K562 (cell line): ENCODE measurements at regions not wholly inside any gene's neighbourhood (a gene's known extent, or its start where the extent isn't known, plus 50 kb on each side); places are given as distances from the start of the nearest gene placed in this dataset.

ENCODE experiments used
- ATAC-seq: fragments of 200-7000 bp; cut with Tn5 transposase; 3 replicates; pipeline ENCODE4 v1.9.1; 2020; ENCODE audit warnings: moderate library complexity
- BruUV-seq: library from RNA; stranded (reverse); fragments of 400-500 nt; replicated peaks from 2 replicates; lab custom pipeline; 2021; lab: Mats Ljungman, UMichigan
- CTCF ChIA-PET: fragments of 300-600 bp; formaldehyde crosslinking; extraction: SDS; loops from one replicate; lab custom pipeline; 2021; ENCODE audit warnings: low intra/inter-chr PET ratio; lab: Yijun Ruan, JAX
- POLR2A ChIA-PET: fragments of 300-600, 350-650 bp; sonication (Branson Sonifier 250); formaldehyde crosslinking; extraction: SDS; loops from one replicate; lab custom pipeline; 2021; ENCODE audit warnings: antibody characterized with exemption, inconsistent platforms; lab: Yijun Ruan, JAX
- DNase-seq, 4 experiments: peaks; one replicate each; pipeline versions ENCODE4 v3.0.0 to v3.0.0-alpha.2; 2011 to 2018; ENCODE audit warnings: low spot score in 3 of 4, mixed read lengths in 3 of 4; ENCODE audit errors: extremely low read depth in 1 of 4
- FAIRE-seq: peaks from 2 replicates; lab custom pipeline; 2011; peaks lifted over from hg19 to GRCh38; lab: Jason Lieb, UNC
- H2AFZ ChIP-seq: 2 replicates; pipeline ENCODE4 v1.6.0; 2011; ENCODE audit warnings: low read depth, low read length, control low read depth, inconsistent platforms
- H3K27ac ChIP-seq: fragments of 200-600 bp; 3 replicates; pipeline ENCODE4 v1.8.0; 2011; ENCODE audit warnings: low read depth, mild to moderate bottlenecking, control low read depth, inconsistent platforms, low read length, moderate library complexity, mixed read lengths; ENCODE audit errors: extremely low read depth
- H3K27me3 ChIP-seq, 2 experiments: fragments of 300-600 bp in 1 of 2; 2 replicates in 1 of 2; 3 replicates in 1 of 2; pipeline versions ENCODE4 v1.6.0 to v1.8.0; 2011; ENCODE audit warnings: inconsistent platforms in 2 of 2, low read length in 2 of 2, mild to moderate bottlenecking in 1 of 2, mixed read lengths in 1 of 2, moderate library complexity in 1 of 2; ENCODE audit not compliant: control insufficient read depth in 2 of 2, insufficient read depth in 2 of 2
- H3K36me3 ChIP-seq: fragments of 300-600 bp; 3 replicates; pipeline ENCODE4 v1.8.0; 2011; ENCODE audit warnings: mild to moderate bottlenecking, low read length, inconsistent platforms; ENCODE audit not compliant: control insufficient read depth, insufficient read depth
- H3K4me1 ChIP-seq, 2 experiments: fragments of 200-600 bp in 1 of 2; replicated peaks in 1 of 2; 2 replicates in 1 of 2; 3 replicates in 1 of 2; pipeline versions ENCODE4 v1.5.1 to v1.8.0; 2011; ENCODE audit warnings: inconsistent platforms in 2 of 2, low read length in 2 of 2, mild to moderate bottlenecking in 1 of 2, mixed read lengths in 1 of 2, moderate library complexity in 1 of 2; ENCODE audit not compliant: control insufficient read depth in 2 of 2, insufficient read depth in 2 of 2
- H3K4me2 ChIP-seq: 2 replicates; pipeline ENCODE4 v1.6.1; 2011; ENCODE audit warnings: low read length, control low read depth, inconsistent platforms, mixed read lengths; ENCODE audit not compliant: insufficient read depth
- H3K4me3 ChIP-seq: fragments of 200-600 bp; sonication (generic), shearing (Covaris generic); 2 replicates; pipeline ENCODE4 v1.5.1; 2016; ENCODE audit warnings: control low read depth, inconsistent platforms
- H3K79me2 ChIP-seq: fragments of 200-600 bp; 3 replicates; pipeline ENCODE4 v1.8.0; 2011; ENCODE audit warnings: low read length, inconsistent platforms; ENCODE audit not compliant: control insufficient read depth, insufficient read depth
- H3K9ac ChIP-seq, 2 experiments: 2 replicates each; pipeline versions ENCODE4 v1.6.0 to v1.6.1; 2011; ENCODE audit warnings: low read depth in 2 of 2, low read length in 2 of 2, control low read depth in 1 of 2, inconsistent platforms in 1 of 2, mild to moderate bottlenecking in 1 of 2, mixed read lengths in 1 of 2; ENCODE audit not compliant: insufficient read depth in 1 of 2
- H3K9me1 ChIP-seq: one replicate; pipeline ENCODE4 v1.6.0; 2011; ENCODE audit warnings: inconsistent platforms, mild to moderate bottlenecking, low read length, moderate library complexity; ENCODE audit not compliant: control insufficient read depth, insufficient read depth
- H3K9me3 ChIP-seq: replicated peaks from 2 replicates; pipeline ENCODE4 v1.5.1; 2011; ENCODE audit warnings: low read depth, low read length, inconsistent platforms; ENCODE audit not compliant: control insufficient read depth, insufficient read depth
- H4K20me1 ChIP-seq: replicated peaks from 2 replicates; pipeline ENCODE4 v1.6.1; 2011; ENCODE audit warnings: low read length, inconsistent platforms, mixed read lengths; ENCODE audit not compliant: control insufficient read depth, insufficient read depth
- BDP1 ChIP-seq: IDR thresholded peaks from 3 replicates; pipeline ENCODE4 v1.6.1; 2011; ENCODE audit not compliant: insufficient read length, insufficient read depth
- CREBBP ChIP-seq: IDR thresholded peaks from one replicate; pipeline ENCODE4 v1.6.1; 2012; ENCODE audit warnings: low read depth, mild to moderate bottlenecking, control low read depth, inconsistent platforms, low read length
- GATAD2B ChIP-seq: fragments of 450-650 bp; IDR thresholded peaks from 2 replicates; pipeline ENCODE4 v1.6.1; 2017; ENCODE audit warnings: mild to moderate bottlenecking, borderline replicate concordance
- KAT2B ChIP-seq: IDR thresholded peaks from one replicate; pipeline ENCODE4 v1.6.1; 2012; ENCODE audit warnings: low read depth, mild to moderate bottlenecking, control low read depth, inconsistent platforms, low read length, moderate library complexity
- LEF1 ChIP-seq: fragments of 450-650 bp; IDR thresholded peaks from 2 replicates; pipeline ENCODE4 v1.6.1; 2016; ENCODE audit warnings: mild to moderate bottlenecking
- NR2C2 ChIP-seq, 2 experiments: fragments of 200-800 bp in 1 of 2; sonication (Bioruptor generic) in 1 of 2; sonication (generic) in 1 of 2; formaldehyde crosslinking in 1 of 2; IDR thresholded peaks; 2 replicates each; pipeline versions ENCODE4 v1.6.1 to v1.8.0; 2016 to 2022; ENCODE audit warnings: mild to moderate bottlenecking in 1 of 2, missing compliant biosample characterization in 1 of 2, missing genetic modification characterization in 1 of 2, missing genetic modification reagents in 1 of 2
- PCBP2 ChIP-seq: fragments of 200-400 bp; formaldehyde crosslinking; IDR thresholded peaks from 2 replicates; pipeline ENCODE4 v1.6.1; 2018; ENCODE audit warnings: low read length, low read depth, mild to moderate bottlenecking, moderate library complexity; ENCODE audit not compliant: poor library complexity, severe bottlenecking
- U2AF2 ChIP-seq: fragments of 200-400 bp; formaldehyde crosslinking; optimal IDR thresholded peaks from 2 replicates; pipeline ENCODE3; 2017; ENCODE audit warnings: low read depth, mild to moderate bottlenecking, low read length
- ZNF124 ChIP-seq: sonication (generic); formaldehyde crosslinking; IDR thresholded peaks from 2 replicates; pipeline ENCODE4 v1.8.1; 2022; ENCODE audit warnings: missing genetic modification reagents
- ZNF3 ChIP-seq: fragments of 250-450 bp; sonication (Bioruptor Pico); IDR thresholded peaks from 2 replicates; pipeline ENCODE4 v1.5.0; 2021; ENCODE audit warnings: mild to moderate bottlenecking, moderate library complexity
- ZNF41 ChIP-seq: fragments of 250-450 bp; sonication (Bioruptor Pico); conservative IDR thresholded peaks from 2 replicates; pipeline ENCODE4 v1.4.0; 2020; ENCODE audit warnings: mild to moderate bottlenecking
- ZNF444 ChIP-seq: fragments of 250-450 bp; sonication (Bioruptor Pico); IDR thresholded peaks from 2 replicates; pipeline ENCODE4 v1.4.0; 2020; ENCODE audit warnings: mild to moderate bottlenecking, moderate library complexity
- WGBS: fragments of 100-300 bp; shearing (Covaris generic); methylation state at CpG from one replicate; pipeline ENCODE4 v1.1.6; 2016; ENCODE audit warnings: low coverage, mixed read lengths; ENCODE audit not compliant: insufficient coverage; ENCODE audit errors: missing lambda C conversion rate; 5-methylcytosine and 5-hydroxymethylcytosine counted together
- in situ Hi-C: fragments of 300-500 bp; cut with MboI; formaldehyde crosslinking; loops from 4 replicates; pipeline ENCODE4 v1.15.0; 2018; ENCODE audit warnings: inconsistent platforms, mixed read lengths
- intact Hi-C: fragments of 100-400 bp; cut with micrococcal nuclease; formaldehyde crosslinking; loops from 2 replicates; pipeline ENCODE4 v1.14.2; 2022
- TF ChIP-seq, protein P1 (sequence below): fragments of 250-450 bp; sonication (Bioruptor Pico); IDR thresholded peaks from 2 replicates; pipeline ENCODE4 v1.5.0; 2020; ENCODE audit warnings: mild to moderate bottlenecking, borderline replicate concordance
- TF ChIP-seq, protein P2 (sequence below): sonication (generic); formaldehyde crosslinking; IDR thresholded peaks from 2 replicates; pipeline ENCODE4 v1.8.0; 2022; ENCODE audit warnings: mild to moderate bottlenecking, missing genetic modification reagents

DNA sequence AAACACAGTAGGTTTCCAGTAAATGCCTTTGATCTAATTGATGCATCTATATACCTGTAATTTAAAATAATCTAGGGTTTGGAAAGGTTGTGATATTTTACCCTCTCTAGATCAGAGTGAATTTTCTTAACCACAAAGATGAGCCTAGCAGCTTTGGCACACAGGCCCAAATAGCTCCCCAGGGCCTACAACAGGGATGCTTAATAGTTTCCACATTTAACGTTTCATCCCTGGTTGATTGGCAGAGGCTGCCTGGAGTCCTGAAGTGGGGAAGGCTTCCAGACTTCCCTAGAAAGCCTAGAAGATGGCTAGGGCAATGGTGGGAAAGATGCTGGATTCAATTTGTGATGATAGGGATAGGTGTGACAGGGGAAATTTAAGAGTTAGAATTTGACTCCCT, 206.6 kb downstream of the NSG2 start (continued):
- TF ChIP-seq, protein P1, sequence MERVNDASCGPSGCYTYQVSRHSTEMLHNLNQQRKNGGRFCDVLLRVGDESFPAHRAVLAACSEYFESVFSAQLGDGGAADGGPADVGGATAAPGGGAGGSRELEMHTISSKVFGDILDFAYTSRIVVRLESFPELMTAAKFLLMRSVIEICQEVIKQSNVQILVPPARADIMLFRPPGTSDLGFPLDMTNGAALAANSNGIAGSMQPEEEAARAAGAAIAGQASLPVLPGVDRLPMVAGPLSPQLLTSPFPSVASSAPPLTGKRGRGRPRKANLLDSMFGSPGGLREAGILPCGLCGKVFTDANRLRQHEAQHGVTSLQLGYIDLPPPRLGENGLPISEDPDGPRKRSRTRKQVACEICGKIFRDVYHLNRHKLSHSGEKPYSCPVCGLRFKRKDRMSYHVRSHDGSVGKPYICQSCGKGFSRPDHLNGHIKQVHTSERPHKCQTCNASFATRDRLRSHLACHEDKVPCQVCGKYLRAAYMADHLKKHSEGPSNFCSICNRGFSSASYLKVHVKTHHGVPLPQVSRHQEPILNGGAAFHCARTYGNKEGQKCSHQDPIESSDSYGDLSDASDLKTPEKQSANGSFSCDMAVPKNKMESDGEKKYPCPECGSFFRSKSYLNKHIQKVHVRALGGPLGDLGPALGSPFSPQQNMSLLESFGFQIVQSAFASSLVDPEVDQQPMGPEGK (CRISPR knock-in tag): no peak

DNA sequence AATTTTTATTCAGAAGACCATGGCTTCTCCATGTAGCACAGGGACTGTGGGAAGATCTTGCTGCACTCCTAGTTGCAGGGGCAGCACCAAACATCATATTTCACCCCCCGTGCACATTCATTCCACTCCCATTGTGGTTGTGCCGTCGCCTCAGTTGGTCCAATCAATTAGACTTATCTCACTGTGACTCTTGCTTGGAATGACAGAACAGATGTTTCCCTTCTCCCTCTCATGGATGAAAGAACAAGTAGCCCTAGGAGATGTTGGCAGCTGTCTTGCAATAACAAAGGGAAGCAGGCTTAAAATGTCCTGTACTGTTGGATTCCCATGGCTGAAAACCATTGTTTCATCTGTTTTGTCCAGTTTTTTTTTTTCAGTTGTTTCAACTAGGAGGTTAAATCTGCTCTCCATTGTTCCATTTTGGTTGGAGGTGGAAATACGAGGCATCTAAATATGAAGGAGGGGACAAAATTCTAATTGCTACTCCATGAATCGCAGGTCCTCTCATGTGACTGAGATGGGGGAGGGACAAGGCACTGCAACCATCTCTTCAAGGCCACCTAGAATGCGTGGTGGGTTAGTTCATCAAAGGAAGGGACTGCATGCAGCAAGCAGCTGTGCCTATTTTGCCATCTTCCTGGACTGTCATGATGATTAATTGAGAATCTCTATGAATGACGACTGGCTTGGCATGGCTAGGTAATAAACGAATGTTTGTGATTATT, 214.4 kb downstream of the NSG2 start:
- H4K20me1 ChIP-seq: no peaks in the 10 kb centered on the region
- no peaks in the 10 kb centered on the region for H3K79me2 ChIP-seq
- 0% methylated on average over 8 of the region's 8 CpGs for WGBS
- no peaks in the 10 kb centered on the region for H3K36me3 ChIP-seq
- no TSS peak for BruUV-seq
- no peak overlapping the region for H2AFZ ChIP-seq
- FAIRE-seq: no peak
- no peak for ATAC-seq
- DNase-seq: no peak
- no peak overlapping the region for H3K27ac ChIP-seq
- H3K9me1 ChIP-seq: no peaks in the 10 kb centered on the region
- H3K9ac ChIP-seq: no peak overlapping the region
- ChIA-PET POLR2A (no interaction called here), CTCF (no interaction called here)
- intact Hi-C loops: no loop called here
- TF ChIP-seq ZNF41 (CRISPR knock-in tag): no peak
- no peak for TF ChIP-seq PCBP2
- TF ChIP-seq BDP1: no peak
- no peak for TF ChIP-seq KAT2B
- no peak for TF ChIP-seq NR2C2 (CRISPR knock-in tag; IDR thresholded peaks at IDR 0.05)
- no peak for TF ChIP-seq NR2C2 (tag; IDR thresholded peaks at IDR 0.05)
- no peak for TF ChIP-seq CREBBP
- no peak for TF ChIP-seq LEF1
- no peak for TF ChIP-seq ZNF444 (CRISPR knock-in tag)
- TF ChIP-seq ZNF124 (CRISPR knock-in tag): no peak
- TF ChIP-seq U2AF2: no peak
- TF ChIP-seq ZNF3 (CRISPR knock-in tag): no peak
- TF ChIP-seq, protein P2, sequence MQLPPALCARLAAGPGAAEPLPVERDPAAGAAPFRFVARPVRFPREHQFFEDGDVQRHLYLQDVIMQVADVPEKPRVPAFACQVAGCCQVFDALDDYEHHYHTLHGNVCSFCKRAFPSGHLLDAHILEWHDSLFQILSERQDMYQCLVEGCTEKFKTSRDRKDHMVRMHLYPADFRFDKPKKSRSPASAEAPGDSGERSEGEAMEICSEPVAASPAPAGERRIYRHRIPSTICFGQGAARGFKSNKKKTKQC (CRISPR knock-in tag): no peak
- TF ChIP-seq GATAD2B: no peak
- H3K27me3 ChIP-seq: no peaks in the 10 kb centered on the region
- no peak overlapping the region for H3K4me3 ChIP-seq
- in situ Hi-C loops: no loop called here
- no peak overlapping the region for H3K4me2 ChIP-seq
- H3K9me3 ChIP-seq: no peaks in the 10 kb centered on the region
- H3K4me1 ChIP-seq: no peaks in the 10 kb centered on the region
